Fibroblast of upper back skin (primary cell): ENCODE measurements at regions not wholly inside any gene's neighbourhood (a gene's known extent, or its start where the extent isn't known, plus 50 kb on each side); places are given as distances from the start of the nearest gene placed in this dataset.
A peak's percentile ranks its signal among the peaks of the same experiment; 100 is the strongest.

Experiments
- DNase-seq: peaks from one replicate; pipeline ENCODE4 v3.0.0-alpha.2; 2013

DNA sequence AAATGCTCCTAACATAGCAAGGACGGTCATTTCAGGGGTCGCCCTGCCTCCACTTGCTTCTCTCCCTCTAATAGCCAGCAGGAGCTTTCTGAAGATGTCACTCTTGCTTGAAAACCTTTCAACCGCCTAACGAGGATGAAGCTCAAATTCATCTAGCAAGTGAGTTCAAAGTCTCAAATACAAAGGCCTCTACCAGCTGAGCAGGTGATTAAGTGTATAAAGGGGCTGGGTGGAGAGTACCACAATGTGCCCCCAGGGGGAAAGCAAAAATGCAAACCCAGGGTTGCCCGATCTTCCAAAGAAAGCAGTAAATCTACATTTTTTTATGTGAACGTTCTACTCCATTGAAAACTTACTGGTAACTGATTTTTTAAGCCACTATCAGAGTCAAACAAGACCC lies 50.4 kb upstream of the GRIP2 start:
- no peak for DNase-seq

GRCh38 chr3:14592390-14592789 lies 52.2 kb upstream of the GRIP2 start:
- no peak for DNase-seq

DNA sequence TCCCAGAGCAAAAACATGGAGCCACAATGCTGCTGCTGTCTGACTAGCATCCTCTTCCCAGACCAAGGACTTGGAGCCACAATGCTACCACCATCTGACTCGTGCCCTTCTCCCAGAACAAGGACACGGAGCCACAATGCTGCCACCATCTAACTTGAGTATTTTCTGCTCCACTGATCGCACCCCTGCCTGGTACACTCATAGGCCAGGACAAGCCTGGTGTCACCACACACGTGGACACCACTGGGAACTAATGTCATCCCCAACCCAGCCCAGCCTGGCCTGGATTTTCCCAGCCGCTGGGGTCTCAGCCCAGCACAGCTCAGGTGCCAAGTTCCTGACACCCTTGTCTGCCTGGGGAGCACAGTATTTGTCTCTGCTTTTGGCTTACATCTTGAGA lies 52.7 kb upstream of the GRIP2 start:
- DNase-seq, result no peak

GRCh38 chr3:14594234-14594633 lies 54.1 kb upstream of the GRIP2 start:
- no peak for DNase-seq

DNA sequence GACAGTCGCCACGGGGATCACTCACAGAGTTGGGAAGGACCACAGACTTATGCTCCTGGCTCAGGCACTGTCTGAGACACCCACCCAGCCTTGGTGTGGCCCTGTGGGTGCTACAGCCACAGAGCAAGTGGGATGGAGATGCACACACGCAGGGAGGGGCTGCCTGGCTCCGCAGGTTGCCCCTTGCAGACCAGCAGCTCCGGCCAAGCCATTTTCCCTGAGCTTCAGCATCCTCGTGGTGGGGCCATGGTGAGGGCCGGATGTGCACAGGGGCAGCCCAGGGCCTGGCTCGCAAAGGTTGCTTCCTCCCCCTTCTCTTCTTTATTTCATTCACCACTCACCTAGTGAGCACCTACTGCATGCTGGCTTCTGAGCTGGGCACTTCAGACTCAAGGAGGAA lies 55.4 kb upstream of the GRIP2 start:
- DNase-seq, result no peak

GRCh38 chr3:14597266-14597665 lies 54.3 kb upstream of the CCDC174 start:
- DNase-seq, result no peak

GRCh38 chr3:14598143-14598569 lies 53.4 kb upstream of the CCDC174 start:
- peak; percentile 37 for DNase-seq

GRCh38 chr3:14599488-14599887 lies 52.1 kb upstream of the CCDC174 start:
- DNase-seq, result no peak

GRCh38 chr3:14600075-14600474 lies 51.5 kb upstream of the CCDC174 start:
- DNase-seq, result no peak

- DNase-seq, result no peak
These were observed 50.5 kb upstream of the CCDC174 start for GRCh38 chr3:14600856-14601610.

DNA sequence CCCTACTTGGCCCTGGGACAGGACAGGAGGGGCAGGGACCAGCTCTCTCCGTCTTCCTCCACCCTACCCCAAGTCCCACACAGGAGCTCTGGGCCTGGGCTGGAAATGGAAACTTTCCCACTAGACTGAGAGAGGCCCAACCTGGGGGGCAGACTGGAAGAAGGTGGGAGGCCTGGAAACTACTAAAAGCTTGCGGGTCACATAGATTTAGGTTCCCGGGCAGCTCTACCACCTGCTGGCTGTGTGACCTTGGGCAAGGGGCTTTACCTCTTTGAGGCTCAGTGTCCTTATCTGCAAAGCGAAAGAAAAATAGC lies 49.9 kb upstream of the CCDC174 start:
- no peak for DNase-seq
